ENCODE measurements at regions not wholly inside any gene's neighbourhood (a gene's known extent, or its start where the extent isn't known, plus 50 kb on each side); places are given as distances from the start of the nearest gene placed in this dataset.

GRCh38 chr6:77548662-77549366 lies 85.5 kb upstream of the HTR1B start:
- no peak overlapping the region for H3K18ac ChIP-seq (ENCODE audit: low read length)
- no peak overlapping the region for H4K91ac ChIP-seq (ENCODE audit: low read depth, low read length, poor library complexity)
- no peak overlapping the region for H3K4me3 ChIP-seq (ENCODE audit: low read length in 2 of 2)
- no peak overlapping the region for H3K9ac ChIP-seq (ENCODE audit: low read depth, low read length, poor library complexity)
- H3K27ac ChIP-seq (replicated peaks; ENCODE audit: low read length) = no peak overlapping the region
- H3K36me3 ChIP-seq (replicated peaks in 1 of 2; ENCODE audit: control insufficient read depth in 2 of 2, insufficient read depth in 2 of 2, low read length in 2 of 2) = no peaks in the 10 kb centered on the region
- H3K4ac ChIP-seq (ENCODE audit: low read length) = no peak overlapping the region
- H2BK15ac ChIP-seq (ENCODE audit: low read length) = no peak overlapping the region
- H2BK5ac ChIP-seq (ENCODE audit: low read length) = no peak overlapping the region
- H3K14ac ChIP-seq (ENCODE audit: low read length) = no peak overlapping the region
- no peak overlapping the region for H3K4me2 ChIP-seq (ENCODE audit: insufficient read depth, low read length, poor library complexity, severe bottlenecking)
- no peak overlapping the region for H2BK120ac ChIP-seq (ENCODE audit: low read depth, low read length)
- no peaks in the 10 kb centered on the region for H3K9me3 ChIP-seq (replicated peaks in 1 of 2; ENCODE audit: control insufficient read depth in 2 of 2, insufficient read depth in 1 of 2, low read depth in 1 of 2, low read length in 2 of 2)
- H2BK12ac ChIP-seq (ENCODE audit: low read length) = no peak overlapping the region
- H3K4me1 ChIP-seq (ENCODE audit: control insufficient read depth in 2 of 2, insufficient read depth in 1 of 2, low read depth in 1 of 2, low read length in 2 of 2) = no peaks in the 10 kb centered on the region
- H3K27me3 ChIP-seq (ENCODE audit: control insufficient read depth in 3 of 3, insufficient read depth in 3 of 3, low read depth in 1 of 3, low read length in 3 of 3) = no peaks in the 10 kb centered on the region
- no peak for DNase-seq (ENCODE audit: low spot score)
- no peak overlapping the region for H4K8ac ChIP-seq (ENCODE audit: low read depth, low read length)
- H2AK5ac ChIP-seq (ENCODE audit: low read depth, low read length) = no peak overlapping the region
- no CpG with 5 or more reads among the region's 6 CpGs for WGBS, 2 donors (ENCODE audit: extremely low coverage in 2 of 2, insufficient read length in 2 of 2, insufficient replicate concordance in 1 of 2)
- H3K79me1 ChIP-seq (ENCODE audit: low read depth, low read length) = no peaks in the 10 kb centered on the region
- H3K23ac ChIP-seq (ENCODE audit: low read depth, low read length, poor library complexity) = no peak overlapping the region
- no peak overlapping the region for H2AFZ ChIP-seq (ENCODE audit: low read length)

GRCh38 chr6:77551135-77551534 lies 87.8 kb upstream of the HTR1B start:
- Histone ChIP-seq H3K4me2 (ENCODE audit: insufficient read depth, low read length, poor library complexity, severe bottlenecking) (no peak overlapping the region), H3K4me1 (ENCODE audit: control insufficient read depth in 2 of 2, insufficient read depth in 1 of 2, low read depth in 1 of 2, low read length in 2 of 2) (no peaks in the 10 kb centered on the region), H3K4me3 (ENCODE audit: low read length in 2 of 2) (no peak overlapping the region), H3K18ac (ENCODE audit: low read length) (no peak overlapping the region), H3K4ac (ENCODE audit: low read length) (no peak overlapping the region), H3K36me3 (replicated peaks in 1 of 2; ENCODE audit: control insufficient read depth in 2 of 2, insufficient read depth in 2 of 2, low read length in 2 of 2) (no peaks in the 10 kb centered on the region), H2BK12ac (ENCODE audit: low read length) (no peak overlapping the region), H3K23ac (ENCODE audit: low read depth, low read length, poor library complexity) (no peak overlapping the region), H2BK5ac (ENCODE audit: low read length) (no peak overlapping the region), H3K9me3 (replicated peaks in 1 of 2; ENCODE audit: control insufficient read depth in 2 of 2, insufficient read depth in 1 of 2, low read depth in 1 of 2, low read length in 2 of 2) (no peaks in the 10 kb centered on the region), H2AK5ac (ENCODE audit: low read depth, low read length) (no peak overlapping the region), H3K9ac (ENCODE audit: low read depth, low read length, poor library complexity) (no peak overlapping the region), H3K27ac (replicated peaks; ENCODE audit: low read length) (no peak overlapping the region), H4K8ac (ENCODE audit: low read depth, low read length) (no peak overlapping the region), H2BK120ac (ENCODE audit: low read depth, low read length) (no peak overlapping the region), H3K79me1 (ENCODE audit: low read depth, low read length) (no peaks in the 10 kb centered on the region), H2AFZ (ENCODE audit: low read length) (no peak overlapping the region), H3K14ac (ENCODE audit: low read length) (no peak overlapping the region), H3K27me3 (ENCODE audit: control insufficient read depth in 3 of 3, insufficient read depth in 3 of 3, low read depth in 1 of 3, low read length in 3 of 3) (no peaks in the 10 kb centered on the region), H2BK15ac (ENCODE audit: low read length) (no peak overlapping the region), H4K91ac (ENCODE audit: low read depth, low read length, poor library complexity) (no peak overlapping the region)
- no peak for DNase-seq (ENCODE audit: low spot score)

DNA sequence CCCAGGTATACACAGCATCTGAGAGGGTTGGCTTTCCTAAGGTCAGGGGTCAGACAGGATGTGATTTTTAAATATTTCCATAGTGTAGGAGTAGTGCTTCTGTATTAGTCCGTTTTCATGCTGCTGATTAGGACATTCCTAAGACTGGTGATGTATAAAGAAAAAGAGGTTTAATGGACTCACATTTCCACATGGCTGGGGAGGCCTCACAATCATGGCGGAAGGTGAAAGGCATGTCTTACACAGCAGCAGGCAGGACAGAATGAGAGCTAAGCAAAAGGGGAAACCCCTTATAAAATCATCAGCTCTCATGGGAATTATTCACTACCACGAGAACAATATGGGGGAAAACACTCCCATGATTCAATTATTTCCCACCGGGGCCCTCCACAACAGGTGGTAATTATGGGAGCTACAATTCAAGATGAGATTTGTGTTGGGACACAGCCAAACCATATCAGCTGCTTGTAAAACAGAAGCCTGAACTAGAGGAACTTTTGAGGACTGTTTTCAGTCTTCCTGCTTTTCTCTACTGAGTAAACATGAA lies 91.0 kb upstream of the MEI4 start:
- no peak overlapping the region for H2BK5ac ChIP-seq (ENCODE audit: low read length)
- no peak overlapping the region for H3K27ac ChIP-seq (replicated peaks; ENCODE audit: low read length)
- no peak overlapping the region for H4K91ac ChIP-seq (ENCODE audit: low read depth, low read length, poor library complexity)
- H3K4me1 ChIP-seq (ENCODE audit: control insufficient read depth in 2 of 2, insufficient read depth in 1 of 2, low read depth in 1 of 2, low read length in 2 of 2) = no peaks in the 10 kb centered on the region
- H3K23ac ChIP-seq (ENCODE audit: low read depth, low read length, poor library complexity) = no peak overlapping the region
- no peak overlapping the region for H3K9ac ChIP-seq (ENCODE audit: low read depth, low read length, poor library complexity)
- H3K4me3 ChIP-seq (ENCODE audit: low read length in 2 of 2) = no peak overlapping the region
- no peak for DNase-seq (ENCODE audit: low spot score)
- H2AK5ac ChIP-seq (ENCODE audit: low read depth, low read length) = no peak overlapping the region
- no peak overlapping the region for H2BK15ac ChIP-seq (ENCODE audit: low read length)
- no peak overlapping the region for H2AFZ ChIP-seq (ENCODE audit: low read length)
- no peak overlapping the region for H3K14ac ChIP-seq (ENCODE audit: low read length)
- H2BK12ac ChIP-seq (ENCODE audit: low read length) = no peak overlapping the region
- no peaks in the 10 kb centered on the region for H3K9me3 ChIP-seq (replicated peaks in 1 of 2; ENCODE audit: control insufficient read depth in 2 of 2, insufficient read depth in 1 of 2, low read depth in 1 of 2, low read length in 2 of 2)
- H3K79me1 ChIP-seq (ENCODE audit: low read depth, low read length) = no peaks in the 10 kb centered on the region
- H4K8ac ChIP-seq (ENCODE audit: low read depth, low read length) = no peak overlapping the region
- H3K27me3 ChIP-seq (ENCODE audit: control insufficient read depth in 3 of 3, insufficient read depth in 3 of 3, low read depth in 1 of 3, low read length in 3 of 3) = no peaks in the 10 kb centered on the region
- no peaks in the 10 kb centered on the region for H3K36me3 ChIP-seq (replicated peaks in 1 of 2; ENCODE audit: control insufficient read depth in 2 of 2, insufficient read depth in 2 of 2, low read length in 2 of 2)
- no peak overlapping the region for H3K4me2 ChIP-seq (ENCODE audit: insufficient read depth, low read length, poor library complexity, severe bottlenecking)
- no peak overlapping the region for H3K4ac ChIP-seq (ENCODE audit: low read length)
- WGBS, 2 donors (ENCODE audit: extremely low coverage in 2 of 2, insufficient read length in 2 of 2, insufficient replicate concordance in 1 of 2) = no CpG with 5 or more reads among the region's 4 CpGs
- H2BK120ac ChIP-seq (ENCODE audit: low read depth, low read length) = no peak overlapping the region
- no peak overlapping the region for H3K18ac ChIP-seq (ENCODE audit: low read length)

DNA sequence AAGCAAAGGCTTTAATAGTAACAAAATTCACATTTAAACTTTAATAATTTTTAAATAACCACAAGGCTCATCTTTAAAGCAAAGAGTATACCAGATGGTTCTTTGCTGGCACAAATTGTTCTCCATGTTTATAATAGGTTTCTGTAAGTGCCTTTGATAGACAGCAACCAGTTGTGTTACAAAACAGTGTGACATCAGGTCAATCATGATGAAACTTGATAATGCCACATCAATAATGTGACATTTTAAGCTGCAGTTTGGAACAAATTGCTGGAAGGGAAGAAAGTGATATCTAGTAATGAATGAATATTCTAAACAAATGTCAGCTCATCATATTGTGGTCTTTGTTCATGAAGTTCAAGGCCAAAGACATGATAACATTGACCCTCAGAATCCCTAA lies 87.5 kb upstream of the MEI4 start:
- Histone ChIP-seq H3K79me1 (ENCODE audit: low read depth, low read length) (no peaks in the 10 kb centered on the region), H2BK5ac (ENCODE audit: low read length) (no peak overlapping the region), H2AK5ac (ENCODE audit: low read depth, low read length) (no peak overlapping the region), H3K27ac (replicated peaks; ENCODE audit: low read length) (no peak overlapping the region), H2BK15ac (ENCODE audit: low read length) (no peak overlapping the region), H3K4ac (ENCODE audit: low read length) (no peak overlapping the region), H3K36me3 (replicated peaks in 1 of 2; ENCODE audit: control insufficient read depth in 2 of 2, insufficient read depth in 2 of 2, low read length in 2 of 2) (no peaks in the 10 kb centered on the region), H3K9ac (ENCODE audit: low read depth, low read length, poor library complexity) (no peak overlapping the region), H4K8ac (ENCODE audit: low read depth, low read length) (no peak overlapping the region), H3K18ac (ENCODE audit: low read length) (no peak overlapping the region), H3K27me3 (ENCODE audit: control insufficient read depth in 3 of 3, insufficient read depth in 3 of 3, low read depth in 1 of 3, low read length in 3 of 3) (no peaks in the 10 kb centered on the region), H2AFZ (ENCODE audit: low read length) (no peak overlapping the region), H2BK120ac (ENCODE audit: low read depth, low read length) (no peak overlapping the region), H3K4me1 (ENCODE audit: control insufficient read depth in 2 of 2, insufficient read depth in 1 of 2, low read depth in 1 of 2, low read length in 2 of 2) (no peaks in the 10 kb centered on the region), H3K14ac (ENCODE audit: low read length) (no peak overlapping the region), H3K4me2 (ENCODE audit: insufficient read depth, low read length, poor library complexity, severe bottlenecking) (no peak overlapping the region), H2BK12ac (ENCODE audit: low read length) (no peak overlapping the region), H3K9me3 (replicated peaks in 1 of 2; ENCODE audit: control insufficient read depth in 2 of 2, insufficient read depth in 1 of 2, low read depth in 1 of 2, low read length in 2 of 2) (no peaks in the 10 kb centered on the region), H3K23ac (ENCODE audit: low read depth, low read length, poor library complexity) (no peak overlapping the region), H3K4me3 (ENCODE audit: low read length in 2 of 2) (no peak overlapping the region), H4K91ac (ENCODE audit: low read depth, low read length, poor library complexity) (no peak overlapping the region)
- no peak for DNase-seq (ENCODE audit: low spot score)
